HUES6 (cell line): ENCODE measurements at regions not wholly inside any gene's neighbourhood (a gene's known extent, or its start where the extent isn't known, plus 50 kb on each side); places are given as distances from the start of the nearest gene placed in this dataset.
"Not testable (repeated sequence)": the region's sequence is repeated elsewhere in the genome, so short reads cannot be mapped to it uniquely, and the experiment has no call there.

ENCODE experiments used
- H3K27ac ChIP-seq: 2 replicates; pipeline ENCODE4 v1.7.0; 2013; ENCODE audit warnings: low read depth, mild to moderate bottlenecking, low read length, inconsistent platforms
- H3K27me3 ChIP-seq: 2 replicates; pipeline ENCODE4 v1.6.1; 2013; ENCODE audit warnings: low read length; ENCODE audit not compliant: control insufficient read depth, insufficient read depth
- H3K36me3 ChIP-seq: 2 replicates; pipeline ENCODE4 v1.6.1; 2013; ENCODE audit warnings: low read length; ENCODE audit not compliant: control insufficient read depth, insufficient read depth
- H3K4me1 ChIP-seq: 2 replicates; pipeline ENCODE4 v1.6.1; 2013; ENCODE audit warnings: low read length; ENCODE audit not compliant: control insufficient read depth, insufficient read depth
- H3K4me3 ChIP-seq: 2 replicates; pipeline ENCODE4 v1.5.1; 2013; ENCODE audit warnings: low read depth, low read length
- H3K9ac ChIP-seq: one replicate; pipeline ENCODE4 v1.6.1; 2013; ENCODE audit warnings: mild to moderate bottlenecking, low read length
- H3K9me3 ChIP-seq: 2 replicates; pipeline ENCODE4 v1.6.1; 2013; ENCODE audit warnings: low read depth, low read length; ENCODE audit not compliant: control insufficient read depth, insufficient read depth

GRCh38 chr7:85249787-85250186, 62.9 kb upstream of the SEMA3D start:
- H3K27me3 ChIP-seq, H3K4me1 ChIP-seq, H3K9me3 ChIP-seq, H3K27ac ChIP-seq, H3K36me3 ChIP-seq: not testable (repeated sequence)
- Histone ChIP-seq H3K9ac (peak overlapping the region; percentile 46), H3K4me3 (peak overlapping the region; percentile 40)

- H3K9ac ChIP-seq: no peak overlapping the region
- no peaks in the 10 kb centered on the region for H3K4me1 ChIP-seq
- no peak overlapping the region for H3K27ac ChIP-seq
- no peaks in the 10 kb centered on the region for H3K27me3 ChIP-seq
- H3K36me3 ChIP-seq: no peaks in the 10 kb centered on the region
- no peak overlapping the region for H3K4me3 ChIP-seq
- H3K9me3 ChIP-seq: no peaks in the 10 kb centered on the region
These were observed 52.3 kb upstream of the SEMA3D start for GRCh38 chr7:85239109-85239508.

- no peak overlapping the region for H3K4me3 ChIP-seq
- H3K27me3 ChIP-seq: no peaks in the 10 kb centered on the region
These were observed 50.9 kb upstream of the SEMA3D start for GRCh38 chr7:85237721-85238120.

More at GRCh38 chr7:85237721-85238120, 50.9 kb upstream of the SEMA3D start:
- Histone ChIP-seq H3K36me3 (no peaks in the 10 kb centered on the region), H3K9ac (no peak overlapping the region), H3K9me3 (no peaks in the 10 kb centered on the region), H3K27ac (no peak overlapping the region), H3K4me1 (no peaks in the 10 kb centered on the region)
